NCI-H2029 (cell line): ENCODE measurements at regions not wholly inside any gene's neighbourhood (a gene's known extent, or its start where the extent isn't known, plus 50 kb on each side); places are given as distances from the start of the nearest gene placed in this dataset.
A peak's percentile ranks its signal among the peaks of the same experiment; 100 is the strongest.

Experiments used
- DNase-seq: peaks from one replicate; lab custom pipeline; 2025; lab: John Stamatoyannopoulos, UW

DNA sequence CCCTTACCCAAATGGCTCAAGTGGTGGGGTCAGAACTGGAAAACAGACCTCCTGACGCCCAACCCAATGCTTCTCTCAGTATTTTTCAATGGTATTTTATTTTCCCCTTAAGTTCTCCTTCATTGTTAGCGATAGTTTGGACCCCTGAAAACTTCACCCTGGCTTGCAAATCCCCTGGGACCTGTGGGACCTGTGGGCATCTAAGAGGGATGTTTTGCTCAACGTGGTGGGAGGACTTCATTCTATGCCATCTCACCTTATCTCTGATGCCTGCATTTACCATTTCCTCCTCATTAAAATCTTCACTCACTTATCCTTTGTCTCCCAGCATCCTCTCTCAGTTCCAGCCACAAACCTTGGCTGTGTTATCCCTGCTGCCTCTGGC, 59.4 kb upstream of the GZMB start:
- DNase-seq, result no peak

DNA sequence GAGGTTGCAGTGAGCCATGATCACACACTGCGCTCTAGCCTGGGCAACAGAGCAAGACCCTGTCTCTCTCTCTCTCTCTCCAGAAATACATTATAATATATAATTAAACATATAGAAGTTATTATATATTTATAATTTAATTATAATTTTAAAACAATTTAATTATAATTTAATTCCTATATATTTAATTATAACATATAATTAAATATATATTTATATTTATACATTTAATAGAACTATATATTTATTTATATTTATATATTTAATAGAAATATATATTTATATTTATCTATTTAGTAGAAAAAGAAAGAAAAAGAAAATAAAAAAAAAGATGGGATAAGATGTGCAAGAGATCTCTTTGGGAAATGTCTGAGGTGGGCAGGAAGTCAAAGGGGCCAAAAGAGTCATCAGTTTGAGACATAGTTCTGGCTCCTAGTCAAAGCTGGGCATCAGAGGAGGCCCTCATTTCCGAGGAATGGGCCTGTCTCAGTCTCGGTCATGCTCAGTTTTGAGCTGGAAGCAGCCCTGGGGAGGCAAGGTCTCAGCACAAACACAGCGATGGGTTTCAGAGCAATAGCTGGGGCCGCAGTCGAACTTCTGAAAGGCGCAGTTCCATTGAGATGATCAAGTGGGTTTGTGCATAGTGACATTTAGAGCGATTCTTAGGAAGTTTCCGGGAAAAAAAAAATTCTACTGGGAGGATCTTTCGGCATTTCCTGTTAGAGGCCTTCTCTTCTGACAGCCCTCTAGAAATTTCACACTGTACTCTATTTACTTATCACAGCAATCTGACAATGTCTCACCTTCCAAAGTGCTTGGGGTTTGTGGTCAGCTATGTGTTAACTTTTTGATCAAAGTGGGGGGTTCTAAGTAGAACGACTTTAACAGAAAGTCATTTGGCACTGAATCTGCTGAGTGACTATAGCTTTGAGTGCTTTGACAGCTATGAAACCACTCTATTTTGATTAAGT, 58.7 kb upstream of the GZMB start:
- DNase-seq, result no peak

DNA sequence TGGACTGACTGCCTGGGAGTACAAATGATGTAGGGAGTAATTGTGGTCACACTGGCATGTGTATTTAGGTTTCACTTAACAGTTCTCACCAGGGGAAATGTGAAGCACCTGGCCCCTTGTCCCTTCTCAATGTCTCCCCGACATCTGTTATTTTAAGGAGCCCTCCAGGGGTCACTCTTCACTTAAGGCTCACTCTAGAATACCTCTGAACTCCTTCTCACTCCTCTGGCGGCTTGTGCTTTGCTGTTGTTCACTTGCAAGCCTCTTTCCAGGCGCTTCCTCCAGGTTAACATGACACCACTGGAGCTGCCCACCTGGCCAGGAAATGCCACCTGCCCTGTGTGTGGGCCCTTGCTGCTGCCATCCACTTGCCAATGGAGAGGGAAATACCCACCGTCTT, 56.5 kb upstream of the GZMB start:
- peak; percentile 36 for DNase-seq

DNA sequence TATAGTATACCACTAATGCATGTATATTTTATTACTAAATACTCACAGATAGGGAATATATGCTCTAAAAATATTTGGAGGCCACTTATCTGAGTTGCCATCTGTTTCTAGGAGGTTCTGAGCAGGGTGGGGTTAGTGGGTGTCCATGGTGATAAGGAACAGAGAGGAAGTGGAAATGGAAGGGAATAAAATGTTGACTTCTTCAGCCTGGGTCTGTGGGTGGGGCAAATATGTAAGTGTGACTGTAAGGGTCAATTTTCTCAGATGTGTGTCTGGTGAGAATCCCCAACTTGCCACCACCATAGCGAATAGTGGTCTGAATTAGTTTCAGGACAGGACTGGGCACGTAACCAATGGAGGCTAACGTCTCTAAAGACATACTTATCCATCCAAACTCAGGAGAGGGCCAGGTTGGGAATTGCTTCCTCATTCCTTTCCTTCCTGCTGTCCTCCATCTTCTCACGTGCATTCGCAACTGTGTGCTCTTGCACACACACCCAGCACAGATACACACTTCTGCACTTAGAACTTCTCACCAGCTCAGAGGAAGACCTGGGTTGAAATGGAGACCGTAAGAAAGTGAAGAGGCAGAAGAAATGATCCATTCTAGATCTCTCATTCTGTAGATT, 54.2 kb upstream of the GZMB start:
- no peak for DNase-seq
